HEK293 (cell line): ENCODE measurements at regions not wholly inside any gene's neighbourhood (a gene's known extent, or its start where the extent isn't known, plus 50 kb on each side); places are given as distances from the start of the nearest gene placed in this dataset.

Experiments
- CTCF ChIA-PET: fragments of 350-600 bp; formaldehyde crosslinking; extraction: SDS; loops from one replicate; lab custom pipeline; 2021; ENCODE audit warnings: antibody characterized with exemption; lab: Yijun Ruan, JAX
- POLR2A ChIA-PET: fragments of 300-600 bp; formaldehyde crosslinking; extraction: SDS; loops from one replicate; lab custom pipeline; 2020; ENCODE audit warnings: antibody characterized with exemption, inconsistent platforms; lab: Yijun Ruan, JAX
- H3K27ac ChIP-seq: fragments of 200-500 bp; sonication (Bioruptor generic); 2 replicates; pipeline ENCODE4 v1.5.1; 2014; ENCODE audit warnings: low read depth, low read length, control low read depth, inconsistent platforms; ENCODE audit errors: extremely low read depth
- H3K36me3 ChIP-seq, 2 experiments: fragments of 200-500 bp in 1 of 2; sonication (Bioruptor generic) in 1 of 2; 1 replicate in 1 of 2; 2 replicates in 1 of 2; pipeline ENCODE4 v1.5.1; 2014 to 2017; ENCODE audit warnings: inconsistent platforms in 2 of 2, low read length in 2 of 2; ENCODE audit not compliant: control insufficient read depth in 2 of 2, insufficient read depth in 1 of 2
- H3K4me1 ChIP-seq: fragments of 200-500 bp; sonication (Bioruptor generic); 2 replicates; pipeline ENCODE4 v1.5.1; 2014; ENCODE audit warnings: mild to moderate bottlenecking, low read length, inconsistent platforms; ENCODE audit not compliant: control insufficient read depth, insufficient read depth
- H3K4me3 ChIP-seq: 2 replicates; pipeline ENCODE4 v1.5.1; 2011; ENCODE audit warnings: low read depth, mild to moderate bottlenecking, control low read depth, low read length, moderate library complexity
- H3K9me3 ChIP-seq: fragments of 200-500 bp; sonication (Bioruptor generic); 2 replicates; pipeline ENCODE4 v1.5.1; 2014; ENCODE audit warnings: low read depth, low read length, inconsistent platforms; ENCODE audit not compliant: control insufficient read depth, insufficient read depth
- IKZF3 ChIP-seq: fragments of 450-650 bp; IDR thresholded peaks from 2 replicates; pipeline ENCODE4 v1.5.0; 2018; ENCODE audit warnings: missing biosample characterization, mild to moderate bottlenecking, missing genetic modification characterization, moderate library complexity
- KLF10 ChIP-seq: fragments of 450-650 bp; IDR thresholded peaks from 2 replicates; pipeline ENCODE4 v1.5.1; 2018; ENCODE audit warnings: missing biosample characterization, mild to moderate bottlenecking, missing genetic modification characterization
- OSR2 ChIP-seq: fragments of 450-650 bp; formaldehyde crosslinking; IDR thresholded peaks from 2 replicates; pipeline ENCODE4 v1.5.1; 2016; ENCODE audit warnings: missing biosample characterization, missing genetic modification characterization
- SCRT1 ChIP-seq: fragments of 450-650 bp; formaldehyde crosslinking; IDR thresholded peaks from 2 replicates; pipeline ENCODE4 v1.5.1; 2016; ENCODE audit warnings: missing biosample characterization, missing genetic modification characterization, borderline replicate concordance
- TRIM28 ChIP-seq: IDR thresholded peaks from 2 replicates; pipeline ENCODE4 v1.6.1; 2011; ENCODE audit warnings: low read length, control low read depth, borderline replicate concordance
- YY1 ChIP-seq: fragments of 450-650 bp; formaldehyde crosslinking; IDR thresholded peaks from 2 replicates; pipeline ENCODE4 v1.5.1; 2018; ENCODE audit warnings: missing biosample characterization, missing genetic modification characterization
- ZBTB21 ChIP-seq: fragments of 450-650 bp; formaldehyde crosslinking; IDR thresholded peaks from 2 replicates; pipeline ENCODE4 v1.5.1; 2017; ENCODE audit warnings: missing biosample characterization, missing genetic modification characterization
- ZEB2 ChIP-seq: fragments of 450-650 bp; formaldehyde crosslinking; IDR thresholded peaks from 2 replicates; pipeline ENCODE4 v1.5.1; 2016; ENCODE audit warnings: missing biosample characterization, missing genetic modification characterization
- ZFP3 ChIP-seq: fragments of 450-650 bp; formaldehyde crosslinking; IDR thresholded peaks from 2 replicates; pipeline ENCODE4 v1.5.1; 2016; ENCODE audit warnings: low read depth, missing biosample characterization, missing genetic modification characterization
- ZFP37 ChIP-seq: fragments of 450-650 bp; formaldehyde crosslinking; IDR thresholded peaks from 2 replicates; pipeline ENCODE4 v1.5.1; 2016; ENCODE audit warnings: missing biosample characterization, missing genetic modification characterization
- ZNF112 ChIP-seq: fragments of 450-650 bp; formaldehyde crosslinking; IDR thresholded peaks from 2 replicates; pipeline ENCODE4 v1.5.0; 2017; ENCODE audit warnings: missing biosample characterization, missing genetic modification characterization
- ZNF157 ChIP-seq: fragments of 450-650 bp; formaldehyde crosslinking; IDR thresholded peaks from 2 replicates; pipeline ENCODE4 v1.5.1; 2016; ENCODE audit warnings: missing biosample characterization, missing genetic modification characterization
- ZNF174 ChIP-seq: fragments of 450-650 bp; formaldehyde crosslinking; IDR thresholded peaks from 2 replicates; pipeline ENCODE4 v1.5.0; 2017; ENCODE audit warnings: missing biosample characterization, mild to moderate bottlenecking, missing genetic modification characterization
- ZNF211 ChIP-seq: fragments of 450-650 bp; formaldehyde crosslinking; IDR thresholded peaks from 2 replicates; pipeline ENCODE4 v1.5.1; 2016; ENCODE audit warnings: low read depth, missing biosample characterization, missing genetic modification characterization
- ZNF366 ChIP-seq: fragments of 450-650 bp; formaldehyde crosslinking; conservative IDR thresholded peaks from 2 replicates; pipeline ENCODE4 v1.5.1; 2016; ENCODE audit warnings: missing biosample characterization, missing genetic modification characterization
- ZNF501 ChIP-seq: fragments of 450-650 bp; formaldehyde crosslinking; IDR thresholded peaks from 2 replicates; pipeline ENCODE4 v1.5.1; 2016; ENCODE audit warnings: missing biosample characterization, missing genetic modification characterization
- ZNF555 ChIP-seq: fragments of 450-650 bp; formaldehyde crosslinking; conservative IDR thresholded peaks from 2 replicates; pipeline ENCODE4 v1.5.1; 2017; ENCODE audit warnings: missing biosample characterization, mild to moderate bottlenecking, missing genetic modification characterization, inconsistent platforms
- ZNF571 ChIP-seq: fragments of 450-650 bp; formaldehyde crosslinking; IDR thresholded peaks from 2 replicates; pipeline ENCODE4 v1.5.0; 2017; ENCODE audit warnings: missing biosample characterization, missing genetic modification characterization
- ZNF621 ChIP-seq: fragments of 450-650 bp; formaldehyde crosslinking; IDR thresholded peaks from 2 replicates; pipeline ENCODE4 v1.5.1; 2017; ENCODE audit warnings: missing biosample characterization, missing genetic modification characterization
- ZNF623 ChIP-seq: fragments of 450-650 bp; formaldehyde crosslinking; IDR thresholded peaks from 2 replicates; pipeline ENCODE4 v1.5.1; 2016; ENCODE audit warnings: missing biosample characterization, missing genetic modification characterization
- ZNF768 ChIP-seq: fragments of 450-650 bp; formaldehyde crosslinking; IDR thresholded peaks from 2 replicates; pipeline ENCODE4 v1.5.1; 2018; ENCODE audit warnings: missing biosample characterization, mild to moderate bottlenecking, missing genetic modification characterization
- ZNF777 ChIP-seq: fragments of 450-650 bp; formaldehyde crosslinking; IDR thresholded peaks from 2 replicates; pipeline ENCODE4 v1.5.1; 2017; ENCODE audit warnings: missing biosample characterization, missing genetic modification characterization, borderline replicate concordance
- TF ChIP-seq, protein P1 (sequence below): fragments of 450-650 bp; formaldehyde crosslinking; IDR thresholded peaks from 2 replicates; pipeline ENCODE4 v1.5.1; 2017; ENCODE audit warnings: missing biosample characterization, missing genetic modification characterization
- TF ChIP-seq, protein P2 (sequence below): fragments of 450-650 bp; formaldehyde crosslinking; IDR thresholded peaks from 2 replicates; pipeline ENCODE4 v1.5.1; 2016; ENCODE audit warnings: missing biosample characterization, missing genetic modification characterization
- TF ChIP-seq, protein P3 (sequence below): fragments of 450-650 bp; formaldehyde crosslinking; IDR thresholded peaks from 2 replicates; pipeline ENCODE4 v1.5.1; 2016; ENCODE audit warnings: missing biosample characterization, missing genetic modification characterization
- TF ChIP-seq, protein P4 (sequence below): fragments of 450-650 bp; formaldehyde crosslinking; IDR thresholded peaks from 2 replicates; pipeline ENCODE4 v1.5.1; 2017; ENCODE audit warnings: missing biosample characterization, missing genetic modification characterization

DNA sequence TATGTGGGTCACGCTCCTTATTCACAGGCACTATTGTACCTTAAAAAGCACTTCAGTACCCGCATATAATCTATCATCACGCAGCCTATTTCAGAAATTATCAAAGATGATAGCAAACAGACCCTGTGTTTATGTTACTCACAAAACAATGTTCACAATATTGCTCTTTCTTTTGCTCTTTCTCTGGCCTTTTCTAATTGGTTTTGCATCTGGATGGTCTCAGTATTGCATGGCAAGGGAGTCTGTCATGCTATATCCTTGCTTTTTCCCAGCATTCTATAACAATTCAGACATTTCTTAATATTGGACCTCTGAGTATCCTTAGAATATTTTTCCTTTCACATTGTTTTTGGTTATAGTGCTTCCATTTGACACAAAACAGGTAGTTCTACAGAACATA lies 541.8 kb upstream of the KLF12 start (continued):
- TF ChIP-seq ZNF366 (tag by site-specific recombination) (no peak), ZNF501 (tag by site-specific recombination) (no peak), ZNF555 (no peak), OSR2 (tag by site-specific recombination) (no peak), ZNF621 (no peak), YY1 (tag by site-specific recombination) (no peak)
- TF ChIP-seq, protein P1, sequence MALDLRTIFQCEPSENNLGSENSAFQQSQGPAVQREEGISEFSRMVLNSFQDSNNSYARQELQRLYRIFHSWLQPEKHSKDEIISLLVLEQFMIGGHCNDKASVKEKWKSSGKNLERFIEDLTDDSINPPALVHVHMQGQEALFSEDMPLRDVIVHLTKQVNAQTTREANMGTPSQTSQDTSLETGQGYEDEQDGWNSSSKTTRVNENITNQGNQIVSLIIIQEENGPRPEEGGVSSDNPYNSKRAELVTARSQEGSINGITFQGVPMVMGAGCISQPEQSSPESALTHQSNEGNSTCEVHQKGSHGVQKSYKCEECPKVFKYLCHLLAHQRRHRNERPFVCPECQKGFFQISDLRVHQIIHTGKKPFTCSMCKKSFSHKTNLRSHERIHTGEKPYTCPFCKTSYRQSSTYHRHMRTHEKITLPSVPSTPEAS (tag by site-specific recombination): no peak
- TF ChIP-seq, protein P2, sequence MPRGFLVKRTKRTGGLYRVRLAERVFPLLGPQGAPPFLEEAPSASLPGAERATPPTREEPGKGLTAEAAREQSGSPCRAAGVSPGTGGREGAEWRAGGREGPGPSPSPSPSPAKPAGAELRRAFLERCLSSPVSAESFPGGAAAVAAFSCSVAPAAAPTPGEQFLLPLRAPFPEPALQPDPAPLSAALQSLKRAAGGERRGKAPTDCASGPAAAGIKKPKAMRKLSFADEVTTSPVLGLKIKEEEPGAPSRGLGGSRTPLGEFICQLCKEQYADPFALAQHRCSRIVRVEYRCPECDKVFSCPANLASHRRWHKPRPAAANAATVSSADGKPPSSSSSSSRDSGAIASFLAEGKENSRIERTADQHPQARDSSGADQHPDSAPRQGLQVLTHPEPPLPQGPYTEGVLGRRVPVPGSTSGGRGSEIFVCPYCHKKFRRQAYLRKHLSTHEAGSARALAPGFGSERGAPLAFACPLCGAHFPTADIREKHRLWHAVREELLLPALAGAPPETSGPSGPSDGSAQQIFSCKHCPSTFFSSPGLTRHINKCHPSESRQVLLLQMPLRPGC (tag by site-specific recombination): no peak

DNA sequence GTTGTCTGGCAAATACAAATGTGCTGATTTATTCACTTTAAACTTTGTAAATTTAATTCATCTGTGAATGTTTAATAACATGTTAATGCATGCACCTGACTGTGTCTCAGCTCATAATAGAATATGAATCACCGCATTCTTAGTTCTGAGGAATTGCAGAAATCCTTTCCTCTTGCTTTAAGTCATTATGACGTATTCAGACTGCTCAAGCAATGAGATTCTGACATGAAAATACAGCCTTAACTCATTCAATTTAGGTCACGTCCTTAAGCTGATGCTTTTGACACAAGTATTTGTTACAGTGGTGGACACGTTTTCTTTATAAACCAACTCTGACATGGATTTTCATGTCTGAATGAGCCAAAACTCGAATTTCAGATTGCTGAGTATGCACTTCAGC lies 541.0 kb upstream of the KLF12 start:
- Histone ChIP-seq H3K36me3 (no peaks in the 10 kb centered on the region), H3K4me1 (no peaks in the 10 kb centered on the region)
- ChIA-PET CTCF (interaction anchor here (0.6 kb wide), 1 partner anchor 1300 kb away, joined by 3 read pairs; no protein-coding TSS in a partner anchor), POLR2A (no interaction called here)
- no peak for TF ChIP-seq ZNF621
- TF ChIP-seq ZNF211 (tag by site-specific recombination): no peak
- no peak for TF ChIP-seq ZNF571 (tag by site-specific recombination)
- TF ChIP-seq, protein P3, sequence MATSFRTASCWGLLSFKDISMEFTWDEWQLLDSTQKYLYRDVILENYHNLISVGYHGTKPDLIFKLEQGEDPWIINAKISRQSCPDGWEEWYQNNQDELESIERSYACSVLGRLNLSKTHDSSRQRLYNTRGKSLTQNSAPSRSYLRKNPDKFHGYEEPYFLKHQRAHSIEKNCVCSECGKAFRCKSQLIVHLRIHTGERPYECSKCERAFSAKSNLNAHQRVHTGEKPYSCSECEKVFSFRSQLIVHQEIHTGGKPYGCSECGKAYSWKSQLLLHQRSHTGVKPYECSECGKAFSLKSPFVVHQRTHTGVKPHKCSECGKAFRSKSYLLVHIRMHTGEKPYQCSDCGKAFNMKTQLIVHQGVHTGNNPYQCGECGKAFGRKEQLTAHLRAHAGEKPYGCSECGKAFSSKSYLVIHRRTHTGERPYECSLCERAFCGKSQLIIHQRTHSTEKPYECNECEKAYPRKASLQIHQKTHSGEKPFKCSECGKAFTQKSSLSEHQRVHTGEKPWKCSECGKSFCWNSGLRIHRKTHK (tag by site-specific recombination): no peak
- no peak for TF ChIP-seq ZBTB21 (tag by site-specific recombination)
- TF ChIP-seq ZNF623 (tag by site-specific recombination): no peak
- TF ChIP-seq ZFP37 (tag by site-specific recombination): no peak
- TF ChIP-seq TRIM28: no peak
- no peak for TF ChIP-seq ZNF157
- TF ChIP-seq ZFP3 (tag by site-specific recombination): no peak
- TF ChIP-seq ZNF112: no peak
- TF ChIP-seq ZNF777: no peak
- TF ChIP-seq ZNF174: no peak
- no peak for TF ChIP-seq IKZF3 (tag by site-specific recombination)
- TF ChIP-seq ZNF768 (tag by site-specific recombination): no peak
- no peak for TF ChIP-seq ZEB2 (tag by site-specific recombination)
- no peak for TF ChIP-seq KLF10 (tag by site-specific recombination)
- TF ChIP-seq, protein P4, sequence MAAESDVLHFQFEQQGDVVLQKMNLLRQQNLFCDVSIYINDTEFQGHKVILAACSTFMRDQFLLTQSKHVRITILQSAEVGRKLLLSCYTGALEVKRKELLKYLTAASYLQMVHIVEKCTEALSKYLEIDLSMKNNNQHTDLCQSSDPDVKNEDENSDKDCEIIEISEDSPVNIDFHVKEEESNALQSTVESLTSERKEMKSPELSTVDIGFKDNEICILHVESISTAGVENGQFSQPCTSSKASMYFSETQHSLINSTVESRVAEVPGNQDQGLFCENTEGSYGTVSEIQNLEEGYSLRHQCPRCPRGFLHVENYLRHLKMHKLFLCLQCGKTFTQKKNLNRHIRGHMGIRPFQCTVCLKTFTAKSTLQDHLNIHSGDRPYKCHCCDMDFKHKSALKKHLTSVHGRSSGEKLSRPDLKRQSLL (tag by site-specific recombination): no peak
- TF ChIP-seq SCRT1 (tag by site-specific recombination): no peak
- TF ChIP-seq, all 188 proteins: peak for 0
- no peaks in the 10 kb centered on the region for H3K9me3 ChIP-seq
- H3K4me3 ChIP-seq: no peak overlapping the region
- no peak overlapping the region for H3K27ac ChIP-seq
